OCI-LY3 (cell line): ENCODE measurements at regions not wholly inside any gene's neighbourhood (a gene's known extent, or its start where the extent isn't known, plus 50 kb on each side); places are given as distances from the start of the nearest gene placed in this dataset.

Experiments
- EZH2phosphoT487 ChIP-seq: fragments of 200-600 bp; shearing (Covaris generic); IDR thresholded peaks from 2 replicates; pipeline ENCODE4 v1.6.1; 2018; ENCODE audit warnings: antibody characterized with exemption, mixed run types, low read depth
- TF ChIP-seq, protein P1 (sequence below): fragments of 200-600, 300-600 bp; sonication (generic); IDR thresholded peaks from 2 replicates; pipeline ENCODE4 v1.5.1; 2014; ENCODE audit warnings: antibody characterized with exemption, low read length, low read depth

DNA sequence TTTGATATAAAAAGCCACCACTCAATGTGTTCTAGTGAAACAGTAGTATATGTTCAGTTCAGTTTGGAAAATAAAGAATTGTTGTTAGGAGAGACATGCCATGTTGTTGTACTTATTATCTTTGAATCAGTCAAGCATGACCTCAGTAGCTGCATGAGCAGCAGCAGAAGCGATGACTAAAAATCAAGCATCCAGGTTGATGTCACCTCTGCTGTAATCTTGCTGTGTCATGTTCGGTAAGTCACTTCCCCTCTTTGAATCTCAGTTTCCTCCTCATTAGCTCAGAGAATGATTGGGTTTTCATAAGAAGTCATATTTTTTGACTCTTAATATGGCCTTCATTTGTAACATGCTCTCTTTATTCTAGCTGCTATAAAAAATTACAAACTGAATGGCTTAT, 428.4 kb upstream of the B3GALT2 start:
- no peak for TF ChIP-seq EZH2phosphoT487
- TF ChIP-seq, protein P1, sequence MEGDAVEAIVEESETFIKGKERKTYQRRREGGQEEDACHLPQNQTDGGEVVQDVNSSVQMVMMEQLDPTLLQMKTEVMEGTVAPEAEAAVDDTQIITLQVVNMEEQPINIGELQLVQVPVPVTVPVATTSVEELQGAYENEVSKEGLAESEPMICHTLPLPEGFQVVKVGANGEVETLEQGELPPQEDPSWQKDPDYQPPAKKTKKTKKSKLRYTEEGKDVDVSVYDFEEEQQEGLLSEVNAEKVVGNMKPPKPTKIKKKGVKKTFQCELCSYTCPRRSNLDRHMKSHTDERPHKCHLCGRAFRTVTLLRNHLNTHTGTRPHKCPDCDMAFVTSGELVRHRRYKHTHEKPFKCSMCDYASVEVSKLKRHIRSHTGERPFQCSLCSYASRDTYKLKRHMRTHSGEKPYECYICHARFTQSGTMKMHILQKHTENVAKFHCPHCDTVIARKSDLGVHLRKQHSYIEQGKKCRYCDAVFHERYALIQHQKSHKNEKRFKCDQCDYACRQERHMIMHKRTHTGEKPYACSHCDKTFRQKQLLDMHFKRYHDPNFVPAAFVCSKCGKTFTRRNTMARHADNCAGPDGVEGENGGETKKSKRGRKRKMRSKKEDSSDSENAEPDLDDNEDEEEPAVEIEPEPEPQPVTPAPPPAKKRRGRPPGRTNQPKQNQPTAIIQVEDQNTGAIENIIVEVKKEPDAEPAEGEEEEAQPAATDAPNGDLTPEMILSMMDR, result no peak
